Raji (cell line): ENCODE measurements at regions not wholly inside any gene's neighbourhood (a gene's known extent, or its start where the extent isn't known, plus 50 kb on each side); places are given as distances from the start of the nearest gene placed in this dataset.

Source experiments
- POLR2A ChIP-seq: IDR thresholded peaks from 2 replicates; pipeline ENCODE4 v1.6.1; 2011; ENCODE audit warnings: low read depth, low read length, control low read depth; ENCODE audit not compliant: insufficient read depth

GRCh38 chr10:78985973-78986818 lies 82.6 kb upstream of the ZMIZ1 start:
- TF ChIP-seq POLR2A: no peak

GRCh38 chr10:78991187-78991586 lies 77.6 kb upstream of the ZMIZ1 start:
- TF ChIP-seq POLR2A: no peak

- no peak for TF ChIP-seq POLR2A
Observed at GRCh38 chr10:78992333-78992732, 76.4 kb upstream of the ZMIZ1 start.

- TF ChIP-seq POLR2A: no peak
Observed at GRCh38 chr10:78993261-78993945, 75.4 kb upstream of the ZMIZ1 start.

- TF ChIP-seq POLR2A: no peak
Observed at GRCh38 chr10:78995987-78996791, 72.6 kb upstream of the ZMIZ1 start.

- TF ChIP-seq POLR2A: no peak
Observed at GRCh38 chr10:78996792-78997129, 72.0 kb upstream of the ZMIZ1 start.

GRCh38 chr10:78997635-78998618 lies 70.8 kb upstream of the ZMIZ1 start:
- TF ChIP-seq POLR2A: no peak

GRCh38 chr10:79001082-79001885 lies 67.5 kb upstream of the ZMIZ1 start:
- no peak for TF ChIP-seq POLR2A

- TF ChIP-seq POLR2A: no peak
Observed at GRCh38 chr10:79002336-79002735, 66.4 kb upstream of the ZMIZ1 start.

- TF ChIP-seq POLR2A: no peak
Observed at GRCh38 chr10:79003183-79004100, 65.3 kb upstream of the ZMIZ1 start.

GRCh38 chr10:79004311-79004710 lies 64.5 kb upstream of the ZMIZ1 start:
- no peak for TF ChIP-seq POLR2A

GRCh38 chr10:79005126-79005810 lies 63.5 kb upstream of the ZMIZ1 start:
- TF ChIP-seq POLR2A: no peak
